GM19351 (cell line): ENCODE measurements at regions not wholly inside any gene's neighbourhood (a gene's known extent, or its start where the extent isn't known, plus 50 kb on each side); places are given as distances from the start of the nearest gene placed in this dataset.
"Not testable (repeated sequence)": the region's sequence is repeated elsewhere in the genome, so short reads cannot be mapped to it uniquely, and the experiment has no call there.

Experiments used
- ATAC-seq: cut with Tn5 transposase; IDR thresholded peaks from one replicate; pipeline ENCODE4 v1.9.1; 2021; ENCODE audit warnings: mild to moderate bottlenecking, moderate library complexity; ENCODE audit not compliant: unreplicated experiment

DNA sequence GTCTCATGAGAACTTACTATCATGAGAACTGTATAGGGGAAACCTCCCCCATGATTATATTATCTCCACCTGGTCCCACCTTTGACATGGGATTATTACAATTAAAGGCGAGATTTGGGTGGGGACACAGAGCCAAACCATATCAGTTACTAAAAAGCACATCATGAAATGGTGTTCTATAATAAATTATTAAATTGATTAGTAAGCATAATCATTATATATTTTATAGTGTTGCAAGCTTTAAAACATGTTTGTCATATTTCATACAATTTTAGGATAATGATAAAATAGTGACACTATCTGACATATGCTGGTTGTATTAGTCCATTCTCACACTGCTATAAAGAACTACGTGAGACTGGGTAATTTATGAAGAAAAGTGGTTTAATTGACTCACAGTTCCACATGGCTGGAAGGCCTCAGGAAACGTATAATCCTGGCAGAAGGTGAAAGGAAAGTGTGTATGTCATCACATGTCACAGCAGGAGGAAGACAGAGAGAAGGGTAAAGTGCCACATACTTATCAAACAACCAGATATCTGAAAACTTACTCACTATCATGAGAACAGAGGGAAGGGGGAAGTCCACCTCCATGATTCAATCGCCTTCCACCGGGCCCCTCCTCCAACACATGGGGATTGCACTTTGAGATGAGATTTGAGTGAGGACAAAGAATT, 539.2 kb upstream of the OLFM3 start:
- ATAC-seq, result no peak

DNA sequence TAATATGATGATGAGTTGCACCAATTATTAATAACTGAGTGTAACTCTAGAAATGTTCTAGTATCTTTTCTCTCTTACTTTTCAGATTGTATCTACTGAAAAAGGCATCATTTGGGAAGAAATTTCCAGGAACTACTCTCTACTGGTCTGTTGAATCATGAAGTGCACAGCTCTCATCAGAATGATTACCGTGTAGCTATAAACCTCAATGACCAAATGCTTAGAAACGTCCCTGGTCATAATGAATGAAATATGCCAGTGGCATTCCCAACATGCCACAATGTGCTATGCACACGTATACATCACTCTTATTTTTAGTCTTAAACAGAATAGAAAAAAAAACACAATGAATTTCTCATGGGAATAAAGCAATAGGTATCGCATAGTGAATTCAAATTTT, 534.3 kb upstream of the OLFM3 start:
- no peak for ATAC-seq

- ATAC-seq, result no peak
Measured at GRCh38 chr1:102529446-102529845, 532.7 kb upstream of the OLFM3 start.

DNA sequence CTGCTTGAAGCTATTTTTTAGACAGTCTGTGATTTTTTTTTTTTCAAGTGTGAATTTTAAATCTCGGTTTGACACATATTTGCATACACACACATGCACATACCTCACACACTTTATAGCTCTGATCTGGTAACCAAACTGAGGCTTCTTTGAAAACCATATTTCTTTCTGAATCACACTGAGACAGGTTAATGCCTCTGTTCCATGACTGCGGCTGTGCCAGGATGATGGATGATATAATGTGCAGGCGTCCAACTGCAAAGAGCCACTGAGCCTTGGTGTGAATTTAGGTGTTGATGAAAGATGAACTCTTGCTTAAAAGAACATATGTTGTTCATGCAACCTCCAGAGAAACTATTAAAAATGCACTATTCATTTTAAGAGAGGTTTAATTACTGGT, 504.0 kb upstream of the OLFM3 start:
- no peak for ATAC-seq

DNA sequence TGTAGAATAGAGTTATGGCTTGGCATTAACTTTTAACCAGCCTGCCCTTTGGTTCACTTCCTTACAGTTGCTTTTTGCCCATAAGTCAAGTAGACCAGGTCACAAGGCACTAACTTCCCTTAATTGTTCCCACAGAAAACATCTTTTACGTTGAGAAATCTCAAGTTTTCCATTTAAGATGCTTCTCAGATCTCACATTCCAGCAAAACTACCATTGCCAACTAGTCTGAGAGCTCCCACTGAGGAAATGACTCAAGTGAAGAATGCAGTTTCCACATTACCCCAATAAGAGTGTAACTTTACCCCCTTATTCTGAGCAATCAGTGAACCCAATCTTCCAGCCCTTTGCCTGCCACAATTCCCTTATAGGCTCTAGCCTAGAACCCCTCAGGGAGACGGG, 502.2 kb upstream of the OLFM3 start:
- no peak for ATAC-seq

DNA sequence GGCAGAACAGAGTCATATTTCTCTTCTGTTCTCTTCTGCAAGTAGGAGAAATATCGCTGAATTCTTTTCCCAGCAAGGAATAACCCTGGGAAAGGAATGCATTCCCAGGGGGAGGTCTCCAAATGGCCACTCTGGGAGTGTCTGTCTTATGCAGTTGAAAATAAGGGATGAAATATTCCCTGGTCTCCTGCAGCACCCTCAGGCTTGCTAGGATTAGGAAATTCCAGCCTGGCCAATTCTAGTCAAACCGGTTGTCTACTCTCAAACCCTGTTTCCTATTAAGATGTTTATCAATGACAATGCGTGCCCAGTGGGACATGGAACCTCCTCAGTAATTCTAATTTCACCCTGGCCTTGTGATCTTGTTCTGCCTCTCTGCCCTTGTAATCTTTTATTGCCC, 501.1 kb upstream of the OLFM3 start:
- ATAC-seq, result not testable (repeated sequence)

DNA sequence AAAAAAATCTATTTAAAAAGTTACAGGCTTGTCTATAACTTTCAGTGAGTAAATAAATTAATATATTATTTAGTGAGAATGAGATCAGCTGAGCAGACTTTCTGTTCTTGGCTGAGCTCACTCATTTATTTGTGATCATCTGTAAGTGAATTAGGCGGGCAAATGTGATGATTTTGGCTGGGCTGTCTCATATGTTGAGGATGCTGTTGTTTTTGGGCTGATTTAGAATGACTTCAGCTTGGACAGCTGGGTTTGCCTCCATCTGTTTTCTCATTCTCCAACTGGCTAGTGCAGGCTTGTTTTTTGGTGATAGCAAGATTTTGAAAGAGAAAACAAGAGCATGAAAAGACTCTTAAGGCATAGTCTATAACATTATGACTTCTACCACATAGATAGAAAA, 475.8 kb upstream of the OLFM3 start:
- ATAC-seq, result no peak

- no peak for ATAC-seq
Measured at GRCh38 chr1:102470767-102471166, 474.0 kb upstream of the OLFM3 start.

DNA sequence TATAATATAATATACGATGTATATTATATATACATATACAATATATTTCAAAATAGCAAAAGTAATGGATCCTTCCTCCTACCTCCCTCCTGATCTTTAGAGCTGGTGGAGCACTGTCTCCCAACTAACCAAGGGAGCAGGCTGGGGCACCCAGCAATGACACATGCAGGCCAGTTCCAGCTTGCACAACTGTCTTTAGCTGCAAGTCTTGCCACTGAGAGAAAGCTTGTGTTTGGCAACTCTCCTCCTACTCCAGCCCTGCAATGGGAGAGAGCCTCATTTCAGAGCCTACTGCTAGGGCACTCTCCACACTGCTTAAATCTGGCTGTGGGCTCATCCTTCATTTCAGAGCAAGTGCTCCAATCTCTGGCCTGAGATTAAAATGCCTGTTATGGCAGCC, 469.8 kb upstream of the OLFM3 start:
- no peak for ATAC-seq

DNA sequence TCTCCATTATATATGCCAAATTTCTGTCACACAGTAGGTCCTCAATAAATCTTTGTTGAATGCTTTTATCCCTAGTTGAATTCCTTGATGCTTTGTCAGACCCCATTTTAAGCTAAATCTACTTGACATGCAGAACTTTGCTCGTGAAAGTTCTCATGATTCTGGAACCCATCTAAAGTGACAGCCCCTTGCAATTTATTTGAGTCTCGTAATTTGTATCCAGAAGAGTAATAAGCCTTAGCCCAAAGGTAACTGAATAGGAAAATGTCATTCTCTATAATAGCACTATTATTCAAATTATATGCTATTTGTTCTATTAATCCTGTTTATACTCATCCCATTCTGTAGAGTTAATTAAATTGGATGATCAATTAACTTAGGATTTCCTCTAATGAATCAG, 466.6 kb upstream of the OLFM3 start:
- no peak for ATAC-seq

- not testable (repeated sequence) for ATAC-seq
Measured at GRCh38 chr1:102442317-102442716, 445.6 kb upstream of the OLFM3 start.

DNA sequence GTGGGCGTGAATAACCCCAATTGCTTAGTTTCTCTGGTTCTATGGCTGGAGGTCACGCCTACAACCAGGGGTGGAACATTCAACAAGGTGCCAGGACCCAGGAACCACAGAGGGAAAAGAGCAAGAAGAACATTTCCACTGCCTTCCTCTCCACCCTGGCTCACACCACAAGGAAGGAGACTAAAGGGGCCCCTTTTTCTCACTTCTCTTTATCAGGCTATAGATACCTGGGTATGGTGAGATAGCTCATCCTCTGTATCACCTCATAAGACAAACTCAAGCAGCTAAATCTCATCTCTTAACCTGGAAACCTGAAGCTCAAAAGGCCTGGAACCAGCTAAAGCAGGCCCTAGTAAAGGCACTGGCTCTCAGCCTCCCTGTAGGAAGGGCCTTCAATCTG, 438.8 kb upstream of the OLFM3 start:
- ATAC-seq, result peak; percentile 73

DNA sequence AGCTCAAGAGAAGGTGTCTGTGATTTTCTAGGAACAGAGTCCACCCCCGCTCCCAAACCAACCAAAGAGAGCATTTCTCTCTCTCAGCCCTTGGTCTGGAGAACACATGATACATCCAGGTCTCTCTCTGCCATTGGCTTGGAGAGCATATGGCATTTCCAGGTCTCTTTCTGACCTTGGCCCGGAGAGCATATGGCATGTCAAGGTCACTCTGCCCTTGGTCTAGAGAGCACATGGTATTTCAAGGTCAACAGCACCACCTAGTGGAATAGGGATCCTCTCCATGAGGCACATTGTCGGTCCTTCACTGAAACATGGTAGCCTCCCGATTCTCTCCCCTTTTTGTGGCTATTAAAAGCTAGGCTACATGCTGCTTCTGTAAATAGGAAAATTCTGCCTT, 437.7 kb upstream of the OLFM3 start:
- peak; percentile 51 for ATAC-seq

GRCh38 chr1:102431253-102431652, 434.5 kb upstream of the OLFM3 start:
- no peak for ATAC-seq

DNA sequence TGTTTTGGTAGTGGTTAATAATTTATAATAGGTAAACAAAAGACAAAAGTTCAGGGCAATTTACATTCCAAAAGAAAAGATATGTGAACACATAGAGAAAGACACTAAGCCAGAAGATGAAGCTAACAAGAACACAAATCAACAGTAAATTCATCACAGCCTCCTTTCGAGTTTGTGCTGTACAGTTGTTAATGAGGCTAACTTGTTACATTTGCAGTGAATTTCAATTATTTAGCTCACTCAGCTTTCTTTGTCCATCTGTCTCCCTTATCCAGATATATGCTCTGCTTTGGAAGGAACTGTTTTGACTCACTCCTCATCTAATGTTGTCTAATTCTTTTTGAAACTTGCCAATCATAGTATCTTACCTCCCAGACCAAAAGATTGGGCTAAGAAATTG, 423.3 kb upstream of the OLFM3 start:
- no peak for ATAC-seq
